ENCODE measurements at regions not wholly inside any gene's neighbourhood (a gene's known extent, or its start where the extent isn't known, plus 50 kb on each side); places are given as distances from the start of the nearest gene placed in this dataset.

DNA sequence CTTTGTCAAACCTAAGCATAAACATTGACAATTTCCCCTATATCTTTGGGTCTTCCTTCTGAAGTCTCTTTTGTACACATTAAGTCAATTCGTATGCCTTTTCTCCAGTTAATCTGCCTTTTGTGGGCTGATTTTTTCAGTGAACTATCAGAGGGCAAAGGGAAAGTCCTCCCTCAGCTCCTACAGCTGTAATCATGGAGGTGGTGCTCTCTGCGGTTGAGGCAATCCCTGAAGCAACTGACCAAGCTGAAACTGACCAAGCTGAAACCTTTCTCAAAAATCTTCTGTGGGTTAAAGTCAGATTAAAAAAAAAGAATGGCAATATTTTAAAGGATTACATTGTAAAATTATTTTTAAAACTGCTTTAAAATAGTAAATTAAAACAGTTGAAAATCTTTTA is 105.8 kb upstream of the DNAJC10 start:
- TF ChIP-seq EZH2 (optimal IDR thresholded peaks at IDR 0.05; ENCODE audit: low read depth, low read length) (no peak), EZH2phosphoT487 (IDR thresholded peaks at IDR 0.05; ENCODE audit: low read length) (no peak)
- TF ChIP-seq, protein P1, sequence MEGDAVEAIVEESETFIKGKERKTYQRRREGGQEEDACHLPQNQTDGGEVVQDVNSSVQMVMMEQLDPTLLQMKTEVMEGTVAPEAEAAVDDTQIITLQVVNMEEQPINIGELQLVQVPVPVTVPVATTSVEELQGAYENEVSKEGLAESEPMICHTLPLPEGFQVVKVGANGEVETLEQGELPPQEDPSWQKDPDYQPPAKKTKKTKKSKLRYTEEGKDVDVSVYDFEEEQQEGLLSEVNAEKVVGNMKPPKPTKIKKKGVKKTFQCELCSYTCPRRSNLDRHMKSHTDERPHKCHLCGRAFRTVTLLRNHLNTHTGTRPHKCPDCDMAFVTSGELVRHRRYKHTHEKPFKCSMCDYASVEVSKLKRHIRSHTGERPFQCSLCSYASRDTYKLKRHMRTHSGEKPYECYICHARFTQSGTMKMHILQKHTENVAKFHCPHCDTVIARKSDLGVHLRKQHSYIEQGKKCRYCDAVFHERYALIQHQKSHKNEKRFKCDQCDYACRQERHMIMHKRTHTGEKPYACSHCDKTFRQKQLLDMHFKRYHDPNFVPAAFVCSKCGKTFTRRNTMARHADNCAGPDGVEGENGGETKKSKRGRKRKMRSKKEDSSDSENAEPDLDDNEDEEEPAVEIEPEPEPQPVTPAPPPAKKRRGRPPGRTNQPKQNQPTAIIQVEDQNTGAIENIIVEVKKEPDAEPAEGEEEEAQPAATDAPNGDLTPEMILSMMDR (IDR thresholded peaks at IDR 0.05; ENCODE audit: low read length) = no peak

All from MM.1S (cell line).